GM21786 (cell line): ENCODE measurements at regions not wholly inside any gene's neighbourhood (a gene's known extent, or its start where the extent isn't known, plus 50 kb on each side); places are given as distances from the start of the nearest gene placed in this dataset.

Experiments used
- ATAC-seq: cut with Tn5 transposase; IDR thresholded peaks from one replicate; pipeline ENCODE4 v1.9.1; 2021; ENCODE audit not compliant: unreplicated experiment

DNA sequence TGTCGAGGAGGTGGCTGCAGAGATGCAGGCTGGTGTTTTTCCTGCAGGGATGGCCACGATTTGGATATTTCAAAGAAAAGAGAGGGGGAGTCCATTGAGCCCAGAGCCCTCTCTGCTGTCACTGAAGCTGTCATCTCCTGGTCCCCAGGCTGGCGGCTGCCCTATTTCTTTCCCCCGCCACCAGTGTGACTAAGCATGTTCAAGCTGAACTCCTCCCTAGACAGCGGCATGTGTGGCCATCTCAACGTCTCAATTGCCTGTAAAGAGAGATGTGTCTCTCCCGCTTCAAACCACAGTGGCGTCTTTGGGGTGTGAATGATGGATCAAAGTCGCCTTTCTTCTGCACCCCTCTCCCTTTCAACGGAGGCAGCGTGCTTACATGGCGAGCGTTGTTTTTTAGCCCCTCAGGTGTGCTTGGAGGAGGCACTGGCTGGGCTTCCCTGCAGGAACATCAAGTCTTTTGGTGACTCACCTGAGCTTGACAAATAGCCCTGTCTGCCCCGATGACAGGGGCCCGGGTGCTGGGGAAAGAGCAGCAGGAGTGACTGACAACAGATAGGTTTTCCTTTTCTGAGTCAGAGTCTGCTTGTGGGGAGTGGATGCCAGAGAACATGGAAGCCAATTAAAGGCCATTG is 346.4 kb upstream of the AJAP1 start:
- no peak for ATAC-seq

- ATAC-seq, result no peak
Measured at GRCh38 chr1:4308806-4309205, 345.6 kb upstream of the AJAP1 start.

DNA sequence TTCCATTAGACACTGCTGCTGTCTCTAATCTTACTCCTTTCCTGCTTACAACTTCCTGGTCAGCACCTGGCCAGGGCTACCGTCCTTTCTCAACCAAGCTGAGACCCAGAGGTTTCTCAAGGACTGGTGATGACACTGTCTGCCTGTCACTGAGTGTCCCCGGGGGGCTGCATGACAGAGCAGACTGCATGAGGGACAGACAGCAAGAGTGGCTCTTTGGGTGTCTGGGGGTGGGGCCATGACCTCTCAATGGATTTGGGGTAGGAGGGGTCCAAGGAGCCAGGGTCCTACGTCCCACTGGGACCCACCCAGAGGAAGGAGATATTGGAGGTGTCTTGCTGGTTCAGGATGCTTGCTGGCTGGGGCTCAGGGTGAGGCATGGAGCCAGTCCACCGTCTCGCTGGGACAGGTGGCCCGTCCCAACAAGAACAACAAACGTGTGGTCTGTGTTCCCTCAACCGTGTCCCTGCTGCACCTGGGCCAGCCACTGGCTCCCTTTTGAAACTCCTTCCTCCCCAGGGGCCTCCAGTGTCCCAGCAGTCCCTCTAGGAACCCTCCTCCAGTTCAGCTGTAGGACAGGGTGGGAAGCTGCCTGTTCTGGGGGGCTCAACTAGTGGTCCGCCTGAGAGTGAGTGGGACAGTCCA is 344.6 kb upstream of the AJAP1 start:
- ATAC-seq, result no peak

DNA sequence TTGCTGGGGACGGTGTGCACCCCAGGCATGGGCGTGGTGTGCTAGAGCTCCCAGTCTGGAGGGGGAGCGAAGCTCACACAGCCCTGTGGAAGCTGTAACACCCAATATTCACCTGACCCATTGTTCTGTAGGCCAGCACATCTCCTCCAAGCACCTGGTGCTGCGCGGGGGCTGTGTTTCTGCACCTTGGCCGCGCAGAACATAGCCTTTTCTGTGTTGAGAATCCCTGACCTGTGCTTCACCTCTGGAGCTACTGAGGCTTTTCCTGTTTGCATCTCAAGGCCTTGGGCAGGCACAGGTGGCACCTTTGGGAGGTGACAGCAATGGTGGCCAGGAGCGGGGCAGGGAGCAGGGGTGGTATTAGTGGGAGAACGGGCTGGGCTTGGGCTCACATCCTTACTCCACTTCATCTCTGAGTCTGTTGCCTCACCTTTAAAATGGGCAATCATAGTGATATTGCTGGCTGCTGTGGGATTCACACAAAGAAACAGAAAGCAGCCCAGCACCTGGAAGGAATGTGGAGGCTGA is 343.9 kb upstream of the AJAP1 start:
- ATAC-seq, result no peak

DNA sequence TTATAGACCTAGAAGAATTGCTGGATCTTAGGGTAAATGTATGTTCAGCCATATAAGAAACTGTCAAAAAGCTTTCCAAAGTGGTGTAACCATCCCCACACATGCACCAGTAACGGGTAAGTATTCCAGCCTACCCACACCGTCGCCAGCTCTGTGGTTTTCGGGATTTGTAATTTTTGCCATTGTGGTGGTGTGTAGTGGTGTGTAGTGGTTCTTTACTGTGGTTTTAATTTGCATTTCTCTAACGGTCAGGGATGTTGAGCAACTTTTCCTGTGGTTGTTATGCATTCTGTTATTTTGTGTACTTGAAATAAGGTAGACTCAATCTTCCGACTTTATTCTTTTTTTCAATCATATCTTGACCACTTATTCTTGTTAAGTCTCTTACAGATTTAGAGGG is 342.4 kb upstream of the AJAP1 start:
- no peak for ATAC-seq

DNA sequence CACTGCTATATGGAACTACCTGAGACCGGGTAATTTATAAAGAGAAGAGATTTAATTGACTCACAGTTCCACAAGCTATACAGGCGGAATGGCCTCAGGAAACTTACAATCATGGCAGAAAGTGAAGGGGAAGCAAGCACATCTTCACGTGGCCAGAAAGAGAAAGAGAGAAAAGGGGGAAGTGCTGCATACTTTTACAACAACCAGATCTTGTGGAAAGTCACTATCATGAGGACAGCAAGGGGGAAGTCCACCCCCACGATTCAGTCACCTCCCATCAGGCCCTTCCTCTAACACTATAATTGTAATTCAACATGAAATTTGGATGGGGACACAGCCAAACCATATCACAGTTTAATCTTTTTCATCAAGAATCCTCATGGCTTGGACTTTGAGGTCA is 339.2 kb upstream of the AJAP1 start:
- no peak for ATAC-seq

DNA sequence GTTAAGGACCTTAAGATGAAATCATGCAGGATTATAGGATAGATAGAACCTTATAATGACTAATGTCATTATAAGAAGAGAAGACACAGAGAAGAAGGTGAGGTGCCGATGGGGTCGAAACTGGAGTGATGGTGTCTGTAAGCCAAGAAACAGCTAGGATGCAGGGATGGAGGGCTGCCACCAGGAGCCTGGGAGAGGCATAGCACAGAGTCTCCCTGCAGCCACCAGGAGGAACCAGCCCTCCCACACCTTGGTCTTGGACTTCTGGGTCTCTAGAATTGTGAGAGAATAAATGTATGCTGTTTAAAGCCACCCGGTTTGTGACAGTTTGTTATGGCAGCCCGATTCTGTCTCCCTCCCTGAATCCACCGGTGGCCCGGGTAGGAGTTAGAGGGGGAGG is 337.2 kb upstream of the AJAP1 start:
- ATAC-seq, result no peak

- ATAC-seq, result no peak
Measured at GRCh38 chr1:4318720-4319119, 335.7 kb upstream of the AJAP1 start.

DNA sequence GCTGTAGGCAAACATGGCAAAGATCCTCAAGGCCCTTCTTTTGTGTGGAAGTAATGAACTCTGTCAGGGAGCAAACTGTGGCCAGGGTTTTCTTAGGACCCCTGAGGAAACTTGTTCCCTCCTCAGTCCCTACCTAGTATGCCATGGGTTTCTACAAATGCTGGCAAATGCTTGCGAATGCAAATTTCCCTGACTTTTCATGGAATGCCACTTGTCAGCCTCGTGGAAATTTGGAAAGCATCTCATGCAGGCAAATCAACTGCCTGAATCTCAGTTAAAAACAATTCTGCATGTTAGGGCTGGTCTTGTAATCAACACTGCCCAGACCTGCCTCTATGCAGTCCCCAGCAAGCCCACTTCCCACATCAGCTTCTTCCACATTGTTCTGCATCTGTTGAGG is 334.9 kb upstream of the AJAP1 start:
- ATAC-seq, result no peak

DNA sequence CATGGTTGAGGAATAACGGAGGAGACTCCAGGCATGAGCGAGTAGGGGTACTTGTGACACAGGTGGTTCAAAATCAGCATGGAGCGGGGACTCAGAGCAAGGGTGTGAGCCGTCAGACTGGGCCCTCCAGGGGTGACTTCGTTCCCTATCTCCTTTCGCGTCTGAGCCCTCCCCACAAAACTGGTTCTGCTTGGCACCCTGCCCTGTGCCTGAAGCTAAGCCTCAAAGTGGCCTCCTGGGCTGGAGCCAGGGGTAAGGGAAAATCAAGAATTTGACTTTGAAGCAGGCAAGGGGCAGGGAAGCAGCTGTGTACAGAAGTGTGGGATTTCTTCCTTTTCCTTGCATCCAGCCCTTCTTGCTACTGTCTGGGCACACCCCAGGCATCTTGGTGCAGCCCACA is 331.5 kb upstream of the AJAP1 start:
- ATAC-seq, result no peak

DNA sequence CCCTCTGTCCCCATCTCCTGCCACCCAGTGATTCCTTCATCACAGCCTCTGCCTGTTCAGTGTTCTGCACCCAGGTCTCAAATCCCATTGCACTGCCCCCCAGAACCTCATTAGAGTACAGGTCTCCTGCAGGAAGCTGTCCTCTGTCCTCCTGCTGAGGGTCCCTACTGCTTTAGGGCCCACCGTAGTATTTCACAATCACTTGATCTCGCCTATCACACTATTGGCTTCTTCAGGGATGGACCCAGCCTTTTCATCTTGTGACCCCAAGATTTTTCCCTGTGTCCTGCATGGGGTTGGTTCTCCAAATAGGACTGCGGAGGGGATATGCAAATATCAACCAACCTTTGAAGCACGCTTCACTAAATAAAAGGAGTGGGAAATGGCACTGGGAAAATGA is 331.1 kb upstream of the AJAP1 start:
- no peak for ATAC-seq

GRCh38 chr1:4324525-4324924 is 329.9 kb upstream of the AJAP1 start:
- ATAC-seq, result no peak

GRCh38 chr1:4327142-4327541 is 327.3 kb upstream of the AJAP1 start:
- ATAC-seq, result no peak

DNA sequence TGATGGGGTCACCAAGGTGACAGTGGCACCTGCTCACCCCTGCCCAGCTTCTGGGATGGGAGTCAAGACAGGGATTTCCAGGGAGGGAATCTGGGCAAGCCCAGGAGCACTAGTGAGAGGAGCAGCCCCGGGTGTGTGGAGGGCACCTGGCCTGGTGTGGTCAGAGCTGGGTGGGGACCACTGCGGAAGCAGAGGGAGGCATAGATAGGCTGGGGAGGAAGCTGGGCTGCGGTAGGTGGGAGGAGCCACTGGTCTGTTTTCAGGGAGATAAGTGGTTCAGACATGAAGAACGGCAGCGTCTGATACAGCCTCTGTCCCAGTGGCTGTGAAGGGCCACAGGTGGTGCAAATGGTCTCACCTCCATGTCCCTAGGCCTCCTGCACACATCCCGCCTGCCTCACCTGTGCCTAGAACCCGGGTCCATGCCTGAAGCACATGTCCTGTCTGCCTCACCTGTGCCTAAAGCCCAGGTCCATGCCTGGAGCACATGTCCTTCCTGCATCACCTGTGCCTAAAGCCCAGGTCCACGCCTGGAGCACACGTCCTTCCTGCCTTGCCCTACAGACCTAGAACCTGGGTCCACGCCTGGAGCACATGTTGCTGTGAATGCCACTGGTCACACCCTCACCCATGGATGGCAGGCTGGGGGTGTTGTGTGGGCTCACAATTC is 325.9 kb upstream of the AJAP1 start:
- ATAC-seq, result no peak

DNA sequence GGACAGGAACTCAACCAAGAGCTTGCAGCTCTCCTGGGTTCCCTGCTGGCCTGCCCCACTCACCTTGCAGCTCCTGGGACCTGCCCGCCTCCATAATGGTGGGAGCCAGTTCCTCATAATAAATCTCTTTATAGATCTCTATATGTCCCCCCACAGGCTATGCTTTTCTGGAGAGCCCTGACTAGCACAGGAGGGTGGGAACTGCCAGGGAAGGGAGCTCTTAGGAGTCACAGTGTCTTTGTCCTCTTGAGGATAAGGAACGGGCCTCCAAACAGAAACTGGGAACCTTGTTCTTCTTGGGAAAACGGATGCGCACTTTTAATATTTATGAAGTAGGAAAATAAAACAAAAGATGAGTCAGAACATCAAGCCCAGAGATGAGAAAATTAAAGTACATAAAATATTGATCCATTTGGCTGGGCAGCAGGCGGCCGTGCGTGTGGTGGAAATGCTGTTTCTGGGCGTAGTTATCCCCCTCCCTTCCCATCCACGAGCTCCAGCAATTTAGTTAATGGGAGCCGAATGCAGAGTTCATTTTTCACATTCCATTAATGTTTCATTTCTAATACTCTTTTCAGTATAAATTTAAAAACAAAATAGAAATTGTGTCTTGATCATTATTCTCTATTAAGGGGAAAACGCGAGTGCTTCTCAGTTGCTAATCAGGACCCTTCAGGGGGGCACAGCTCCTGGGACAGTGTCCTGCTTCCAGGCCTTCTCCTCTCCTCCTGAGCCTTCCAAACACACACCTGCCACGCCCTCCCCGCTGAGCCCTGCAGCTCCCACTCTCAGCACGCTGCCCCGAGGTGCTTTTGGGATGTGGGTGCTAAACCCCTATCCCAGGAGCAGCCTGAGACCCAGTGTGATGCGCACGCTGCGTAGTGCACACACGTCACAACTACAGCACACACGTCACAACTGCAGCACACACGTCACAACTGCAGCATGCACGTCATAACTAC is 323.3 kb upstream of the AJAP1 start:
- ATAC-seq, result no peak

GRCh38 chr1:4331767-4332163 is 322.6 kb upstream of the AJAP1 start:
- ATAC-seq, result no peak

GRCh38 chr1:4336507-4336906 is 317.9 kb upstream of the AJAP1 start:
- ATAC-seq, result no peak

- ATAC-seq, result no peak
Measured at GRCh38 chr1:4341421-4341820, 313.0 kb upstream of the AJAP1 start.

- peak; percentile 72 for ATAC-seq
Measured at GRCh38 chr1:4344065-4344732, 310.2 kb upstream of the AJAP1 start.

DNA sequence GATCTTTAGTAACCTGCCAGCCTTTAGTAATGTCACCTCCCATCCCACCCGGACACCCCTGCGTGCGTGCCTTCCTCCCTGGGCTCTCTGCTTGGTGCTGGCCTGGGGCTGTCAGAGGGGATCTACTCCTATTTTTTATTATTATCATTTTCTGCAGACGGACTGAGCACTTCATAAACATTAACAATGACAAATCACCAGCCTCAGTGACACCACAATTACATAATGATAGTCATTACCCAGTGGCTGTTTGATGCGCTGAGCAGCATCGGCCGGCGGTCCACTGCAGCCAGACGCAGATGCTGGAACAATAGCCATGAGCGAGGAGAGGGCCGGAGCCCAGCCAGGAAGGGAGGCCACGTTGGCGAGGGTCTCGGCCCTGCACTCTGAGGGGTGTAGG is 309.3 kb upstream of the AJAP1 start:
- no peak for ATAC-seq

DNA sequence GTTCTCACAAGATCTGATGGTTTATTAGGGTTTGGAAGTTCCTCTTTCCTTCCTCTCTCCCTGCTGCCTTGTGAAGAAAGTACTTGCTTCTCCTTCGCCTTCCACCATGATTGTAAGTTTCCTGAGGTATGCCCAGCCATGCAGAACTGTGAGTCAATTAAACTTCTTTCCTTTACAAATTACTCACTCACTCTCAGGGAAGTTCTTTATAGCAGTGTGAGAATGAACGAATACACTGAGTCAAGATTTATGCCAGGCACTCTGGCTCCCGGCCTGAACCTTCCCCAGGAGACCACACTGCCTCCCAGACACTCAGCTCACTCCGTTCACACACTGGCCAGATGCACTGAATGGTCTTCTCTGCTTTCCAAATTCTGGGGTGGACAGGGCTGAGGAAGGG is 308.3 kb upstream of the AJAP1 start:
- no peak for ATAC-seq
